OCI-LY3 (cell line): ENCODE measurements at regions not wholly inside any gene's neighbourhood (a gene's known extent, or its start where the extent isn't known, plus 50 kb on each side); places are given as distances from the start of the nearest gene placed in this dataset.

Source experiments
- H2AFZ ChIP-seq: fragments of 200-600, 300-600 bp; shearing (Covaris generic); 2 replicates; pipeline ENCODE4 v1.6.0; 2014; ENCODE audit warnings: antibody characterized with exemption, low read depth, low read length
- H3K27ac ChIP-seq: fragments of 200-600, 300-600 bp; sonication (generic); 2 replicates; pipeline ENCODE4 v1.5.1; 2014; ENCODE audit warnings: mild to moderate bottlenecking, low read length, moderate library complexity, mixed read lengths
- H3K27me3 ChIP-seq: fragments of 200-600, 300-600 bp; sonication (generic); 2 replicates; pipeline ENCODE4 v1.6.1; 2014; ENCODE audit warnings: low read depth, low read length, mixed read lengths
- H3K36me3 ChIP-seq: fragments of 200-600, 300-600 bp; sonication (generic); replicated peaks from 2 replicates; pipeline ENCODE3; 2014; ENCODE audit warnings: low read depth, low read length, mixed read lengths
- H3K4me1 ChIP-seq: fragments of 300-600, 200-600 bp; sonication (generic); 2 replicates; pipeline ENCODE4 v1.6.1; 2014; ENCODE audit warnings: low read length, mixed read lengths
- H3K4me2 ChIP-seq: fragments of 200-600, 300-600 bp; sonication (generic); 2 replicates; pipeline ENCODE4 v1.6.1; 2014; ENCODE audit warnings: low read length, mixed read lengths
- H3K4me3 ChIP-seq: fragments of 300-600, 200-600 bp; sonication (generic); 2 replicates; pipeline ENCODE4 v1.5.1; 2014; ENCODE audit warnings: antibody characterized with exemption, mild to moderate bottlenecking, low read length, moderate library complexity
- H3K79me2 ChIP-seq: fragments of 300-600, 200-600 bp; shearing (Covaris generic); 2 replicates; pipeline ENCODE4 v1.6.1; 2014; ENCODE audit warnings: mild to moderate bottlenecking, low read length, mixed read lengths
- H3K9ac ChIP-seq: fragments of 300-600, 200-600 bp; shearing (Covaris generic); 2 replicates; pipeline ENCODE4 v1.6.0; 2014; ENCODE audit warnings: mild to moderate bottlenecking, low read length, moderate library complexity
- H3K9me3 ChIP-seq: fragments of 200-600, 300-600 bp; shearing (Covaris generic); 2 replicates; pipeline ENCODE4 v1.6.1; 2014; ENCODE audit warnings: low read length, mixed read lengths; ENCODE audit not compliant: insufficient read depth
- H4K20me1 ChIP-seq: fragments of 200-600, 300-600 bp; sonication (generic); 2 replicates; pipeline ENCODE4 v1.6.1; 2016; ENCODE audit warnings: low read length, mixed read lengths; ENCODE audit not compliant: insufficient read depth
- EZH2phosphoT487 ChIP-seq: fragments of 200-600 bp; shearing (Covaris generic); IDR thresholded peaks from 2 replicates; pipeline ENCODE4 v1.6.1; 2018; ENCODE audit warnings: antibody characterized with exemption, mixed run types, low read depth
- TF ChIP-seq, protein P1 (sequence below): fragments of 200-600, 300-600 bp; sonication (generic); IDR thresholded peaks from 2 replicates; pipeline ENCODE4 v1.5.1; 2014; ENCODE audit warnings: antibody characterized with exemption, low read length, low read depth

DNA sequence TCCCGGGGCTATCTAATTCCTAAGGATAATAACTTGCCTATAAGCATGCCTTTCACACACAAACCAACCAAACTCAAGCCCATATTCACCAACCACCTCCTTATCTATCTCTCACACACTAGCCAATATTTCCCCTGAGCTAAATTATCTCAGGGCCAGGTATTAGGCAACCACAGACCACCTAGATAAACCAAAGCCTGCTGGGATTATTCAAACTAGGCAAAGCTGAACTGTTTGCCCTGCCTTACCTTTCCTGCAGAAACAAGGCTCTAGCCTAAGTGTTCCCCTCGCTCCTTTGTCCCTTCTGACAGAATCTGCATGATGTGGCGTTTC is 114.7 kb upstream of the EEA1 start:
- H3K9ac ChIP-seq = no peak overlapping the region
- H2AFZ ChIP-seq = no peak overlapping the region
- TF ChIP-seq, protein P1, sequence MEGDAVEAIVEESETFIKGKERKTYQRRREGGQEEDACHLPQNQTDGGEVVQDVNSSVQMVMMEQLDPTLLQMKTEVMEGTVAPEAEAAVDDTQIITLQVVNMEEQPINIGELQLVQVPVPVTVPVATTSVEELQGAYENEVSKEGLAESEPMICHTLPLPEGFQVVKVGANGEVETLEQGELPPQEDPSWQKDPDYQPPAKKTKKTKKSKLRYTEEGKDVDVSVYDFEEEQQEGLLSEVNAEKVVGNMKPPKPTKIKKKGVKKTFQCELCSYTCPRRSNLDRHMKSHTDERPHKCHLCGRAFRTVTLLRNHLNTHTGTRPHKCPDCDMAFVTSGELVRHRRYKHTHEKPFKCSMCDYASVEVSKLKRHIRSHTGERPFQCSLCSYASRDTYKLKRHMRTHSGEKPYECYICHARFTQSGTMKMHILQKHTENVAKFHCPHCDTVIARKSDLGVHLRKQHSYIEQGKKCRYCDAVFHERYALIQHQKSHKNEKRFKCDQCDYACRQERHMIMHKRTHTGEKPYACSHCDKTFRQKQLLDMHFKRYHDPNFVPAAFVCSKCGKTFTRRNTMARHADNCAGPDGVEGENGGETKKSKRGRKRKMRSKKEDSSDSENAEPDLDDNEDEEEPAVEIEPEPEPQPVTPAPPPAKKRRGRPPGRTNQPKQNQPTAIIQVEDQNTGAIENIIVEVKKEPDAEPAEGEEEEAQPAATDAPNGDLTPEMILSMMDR = no peak
- no peak for TF ChIP-seq EZH2phosphoT487
- H3K4me3 ChIP-seq = no peak overlapping the region
- no peaks in the 10 kb centered on the region for H3K4me1 ChIP-seq
- H3K27me3 ChIP-seq = peaks cover 13% of the 10 kb centered on the region
- no peaks in the 10 kb centered on the region for H4K20me1 ChIP-seq
- no peak overlapping the region for H3K27ac ChIP-seq
- H3K4me2 ChIP-seq = no peak overlapping the region
- no peaks in the 10 kb centered on the region for H3K79me2 ChIP-seq
- no peaks in the 10 kb centered on the region for H3K36me3 ChIP-seq
- H3K9me3 ChIP-seq = no peaks in the 10 kb centered on the region

DNA sequence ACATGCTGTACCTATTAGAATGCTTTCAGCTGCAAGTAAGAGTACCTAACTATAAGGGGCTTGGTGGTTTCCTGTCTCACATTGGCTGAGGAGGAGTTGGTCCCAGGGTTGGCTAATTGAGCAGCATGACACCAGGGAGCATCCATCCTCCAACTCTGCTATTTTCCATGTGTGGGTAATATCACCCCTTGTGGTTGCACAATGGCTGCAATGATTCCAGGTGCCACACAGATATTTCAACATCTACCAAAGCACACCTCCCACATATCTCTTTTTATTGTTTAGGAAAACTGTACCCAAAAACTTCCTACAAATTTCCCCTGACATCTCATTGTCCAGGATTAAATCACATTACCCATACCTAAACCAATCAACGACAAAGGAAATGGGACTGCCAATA is 118.0 kb upstream of the EEA1 start:
- Histone ChIP-seq H3K4me1 (no peaks in the 10 kb centered on the region), H3K27me3 (peaks cover 33% of the 10 kb centered on the region), H3K27ac (no peak overlapping the region)

DNA sequence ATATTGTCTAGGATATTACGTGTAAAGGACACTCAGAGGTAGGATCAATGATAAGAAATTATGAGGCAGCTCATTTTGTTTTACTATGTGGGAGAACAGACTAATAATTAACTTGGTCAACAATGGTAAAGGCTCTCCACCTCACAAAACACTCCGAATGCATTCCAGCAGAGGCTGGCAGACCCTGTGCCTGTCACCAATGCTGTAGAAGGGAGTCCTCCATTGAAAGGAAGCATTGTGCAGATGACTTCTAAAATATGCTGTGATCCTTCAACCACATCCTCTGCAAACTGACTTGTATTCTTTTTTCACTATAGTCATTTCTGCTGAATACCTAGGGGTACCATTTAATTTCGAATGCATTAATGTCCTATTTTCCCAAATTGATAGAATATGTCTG is 119.6 kb upstream of the EEA1 start:
- H3K4me1 ChIP-seq = no peaks in the 10 kb centered on the region
- no peaks in the 10 kb centered on the region for H3K79me2 ChIP-seq
- no peaks in the 10 kb centered on the region for H3K36me3 ChIP-seq
- no peak overlapping the region for H3K4me3 ChIP-seq
- no peak overlapping the region for H3K4me2 ChIP-seq
- no peak overlapping the region for H3K27ac ChIP-seq
- no peak overlapping the region for H3K9ac ChIP-seq
- H2AFZ ChIP-seq = no peak overlapping the region
- H3K9me3 ChIP-seq = no peaks in the 10 kb centered on the region
- peaks cover 37% of the 10 kb centered on the region for H3K27me3 ChIP-seq
- H4K20me1 ChIP-seq = no peaks in the 10 kb centered on the region
- TF ChIP-seq, protein P1 = no peak
- no peak for TF ChIP-seq EZH2phosphoT487

More for the DNA sequence above, 118.0 kb upstream of the EEA1 start:
- H3K79me2 ChIP-seq = no peaks in the 10 kb centered on the region
- no peak overlapping the region for H2AFZ ChIP-seq
- no peak overlapping the region for H3K4me2 ChIP-seq
- no peaks in the 10 kb centered on the region for H3K9me3 ChIP-seq
- TF ChIP-seq, protein P1 = no peak
- TF ChIP-seq EZH2phosphoT487 = no peak
- H4K20me1 ChIP-seq = no peaks in the 10 kb centered on the region
- no peaks in the 10 kb centered on the region for H3K36me3 ChIP-seq
- no peak overlapping the region for H3K9ac ChIP-seq
- H3K4me3 ChIP-seq = no peak overlapping the region

DNA sequence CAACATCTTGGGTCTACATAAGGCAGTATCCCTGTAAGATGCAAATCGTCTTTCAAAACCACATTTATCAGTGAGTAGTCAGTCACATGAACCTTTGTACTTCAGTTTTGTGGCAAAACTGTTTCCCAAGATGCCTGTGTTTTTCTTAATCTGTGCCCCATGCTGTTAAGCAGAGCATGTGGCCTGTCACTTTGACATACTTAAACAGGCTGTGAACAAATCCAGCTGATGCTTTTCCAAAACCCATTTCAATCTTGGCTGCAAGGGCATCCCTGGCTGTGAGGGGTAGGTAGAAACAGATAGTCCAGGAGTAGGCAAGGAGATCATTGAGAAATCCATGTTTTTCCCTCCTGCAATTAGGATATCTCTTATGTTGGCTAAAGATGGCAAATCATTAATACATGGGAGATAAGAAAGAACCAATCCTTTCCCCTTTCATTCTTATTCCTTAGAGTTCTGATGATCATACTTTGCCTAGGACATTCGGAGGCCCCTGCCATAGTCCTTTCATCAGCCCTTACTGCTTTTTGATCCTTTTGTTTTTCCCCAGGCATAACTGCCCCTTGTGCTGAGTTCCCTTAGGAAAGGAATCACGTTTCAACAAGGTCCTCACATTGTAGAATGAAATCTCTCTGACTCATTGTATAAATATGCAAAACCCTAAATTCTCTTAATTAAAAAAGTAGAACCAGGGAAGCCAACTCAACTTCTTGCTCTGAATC is 121.1 kb upstream of the EEA1 start:
- Histone ChIP-seq H4K20me1 (no peaks in the 10 kb centered on the region), H3K79me2 (no peaks in the 10 kb centered on the region), H3K9ac (no peak overlapping the region), H3K4me3 (no peak overlapping the region), H3K36me3 (no peaks in the 10 kb centered on the region), H3K4me1 (no peaks in the 10 kb centered on the region), H3K27ac (no peak overlapping the region), H3K4me2 (no peak overlapping the region), H3K9me3 (no peaks in the 10 kb centered on the region), H2AFZ (no peak overlapping the region), H3K27me3 (peaks cover 50% of the 10 kb centered on the region)
- TF ChIP-seq, protein P1 = no peak
- no peak for TF ChIP-seq EZH2phosphoT487
